Ureter (tissue), 1 donor: ENCODE measurements at regions not wholly inside any gene's neighbourhood (a gene's known extent, or its start where the extent isn't known, plus 50 kb on each side); places are given as distances from the start of the nearest gene placed in this dataset.

Experiments
- DNase-seq: peaks from one replicate; pipeline ENCODE4 v3.0.0-alpha.2; 2020; ENCODE audit warnings: low spot score
- donor health status: DM: yes; HTN: yes; CAD: no.

GRCh38 chr6:170019818-170020583 is 268.6 kb downstream of the ERMARD start:
- DNase-seq: no peak

DNA sequence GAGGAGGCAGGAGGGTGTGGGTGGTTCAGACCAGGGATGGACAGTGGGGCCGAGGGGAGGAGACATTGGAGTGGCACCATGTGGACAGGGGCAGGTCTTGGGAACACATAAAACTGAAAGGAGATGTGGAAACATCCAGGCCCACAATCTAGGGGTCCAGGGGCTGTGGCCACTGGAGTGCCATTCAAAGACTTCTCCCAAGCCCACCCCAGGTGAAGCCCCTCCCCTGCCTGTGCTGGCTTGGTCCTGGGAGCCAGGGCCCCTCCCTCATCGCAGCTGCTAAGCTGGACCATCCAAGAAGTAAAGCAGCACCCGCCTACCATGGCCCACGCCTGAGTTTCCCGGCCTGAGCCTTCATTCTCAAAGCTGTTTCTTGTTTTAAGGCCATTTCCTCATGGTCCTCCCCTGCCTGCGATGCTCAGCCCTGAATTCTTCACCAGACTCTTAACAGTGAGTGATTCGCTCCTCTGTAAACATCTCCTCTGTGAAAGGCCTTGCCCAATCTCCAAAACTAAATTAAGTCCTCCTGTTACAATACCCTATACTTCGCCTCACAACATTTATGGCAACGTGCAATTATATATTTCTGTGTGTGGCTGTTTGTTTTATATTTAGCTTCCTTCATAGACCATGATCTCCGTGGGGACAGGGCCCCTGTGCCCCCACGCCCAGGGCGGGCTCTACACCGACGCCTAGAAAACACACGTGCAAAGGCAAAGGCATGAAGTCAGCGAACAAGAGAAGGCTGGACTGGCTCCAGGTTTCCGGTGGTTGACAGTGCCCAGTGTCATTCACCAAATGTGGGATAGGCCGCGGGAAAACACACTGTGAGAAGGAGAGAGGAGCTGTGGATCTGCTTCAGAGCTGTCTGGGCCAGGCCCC is 267.8 kb downstream of the ERMARD start:
- no peak for DNase-seq

DNA sequence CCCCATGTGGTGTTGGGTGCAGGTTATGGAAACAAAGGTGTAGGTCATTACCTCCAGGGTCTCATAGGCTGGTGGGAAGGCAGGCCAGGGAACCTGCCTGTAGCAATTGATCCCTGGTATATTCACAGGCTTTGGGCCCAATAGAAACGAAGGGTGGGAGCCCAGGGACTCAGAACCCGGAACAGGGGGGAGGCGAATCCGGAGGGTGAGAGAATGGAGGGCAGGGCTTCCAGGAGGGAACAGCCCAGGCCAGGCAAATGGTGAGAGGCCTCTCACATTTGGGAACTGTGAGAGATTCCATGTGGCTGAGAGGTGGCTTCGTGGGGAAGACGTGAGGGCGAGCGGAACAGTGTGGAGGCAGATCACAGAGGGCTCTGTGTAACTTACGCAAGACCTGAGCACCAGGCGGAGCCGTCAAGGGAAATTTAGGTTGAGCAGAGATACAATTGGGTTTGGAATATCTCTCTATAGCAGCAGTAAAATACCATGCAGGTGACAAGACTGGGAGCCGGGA is 267.1 kb downstream of the ERMARD start:
- no peak for DNase-seq

DNA sequence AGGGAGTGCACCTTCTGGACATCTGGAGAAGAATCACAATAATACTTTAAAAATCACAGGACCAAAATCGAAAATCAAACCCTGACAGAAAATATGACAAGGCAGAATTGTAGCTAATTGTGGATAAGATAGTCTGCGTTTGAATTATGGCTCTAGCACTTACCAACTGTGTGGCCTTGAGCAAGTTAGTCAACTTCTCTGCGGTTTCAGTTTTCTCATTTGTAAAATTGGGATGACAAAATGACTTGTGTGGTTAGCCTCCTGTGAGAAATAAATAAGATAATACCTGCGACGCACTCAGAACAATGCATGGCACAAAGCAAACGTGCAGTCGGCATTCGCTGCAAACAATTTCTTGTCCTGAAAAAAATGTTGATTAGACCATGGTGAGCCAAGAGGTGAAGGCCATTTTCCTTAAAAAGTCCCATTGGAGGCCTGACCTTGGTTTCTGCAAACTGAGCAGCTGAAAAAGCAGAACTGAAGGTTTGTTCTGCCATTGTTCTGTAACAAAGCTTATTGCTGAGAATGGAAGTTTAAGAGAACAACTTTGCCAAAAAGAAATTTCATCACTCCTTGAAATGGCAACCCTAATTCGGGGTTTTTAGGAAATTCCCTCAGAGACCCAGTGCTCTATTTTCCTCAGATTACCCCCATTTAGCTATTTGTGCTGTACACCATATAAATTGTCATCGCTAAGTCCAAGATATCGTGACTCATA is 266.3 kb downstream of the ERMARD start:
- DNase-seq: no peak

DNA sequence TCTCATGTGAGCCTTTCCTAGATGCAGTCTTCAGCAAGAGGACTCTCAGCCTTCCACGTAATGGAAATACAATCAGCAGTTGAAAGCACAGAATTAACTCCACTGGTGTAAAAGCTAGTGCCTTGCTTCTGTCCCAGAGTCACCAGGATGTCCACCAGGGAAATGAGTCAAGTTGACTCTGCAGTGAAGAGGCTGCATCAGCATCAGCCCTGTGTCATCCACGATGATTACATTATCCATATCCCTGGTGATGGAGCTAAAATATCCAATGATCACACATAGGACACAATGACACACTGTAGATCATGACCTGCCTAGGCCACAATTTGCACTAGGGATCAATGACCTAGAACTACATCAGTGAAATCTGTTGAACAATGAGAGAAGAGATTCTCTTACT is 262.4 kb downstream of the ERMARD start:
- DNase-seq: peak; percentile 17

DNA sequence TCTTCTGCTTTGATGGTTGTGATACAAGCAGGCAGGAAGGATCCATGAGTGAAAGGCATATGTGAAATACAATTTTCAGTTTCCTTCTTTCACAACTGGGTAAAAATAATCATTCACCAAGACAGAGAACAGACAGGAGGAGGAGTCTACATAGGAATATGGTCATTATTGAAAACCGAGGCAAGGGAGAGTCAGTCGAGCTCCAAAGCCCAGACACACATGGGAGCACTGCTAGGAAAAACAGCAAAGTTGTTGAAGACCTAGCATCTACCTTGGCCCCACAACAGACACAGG is 260.6 kb downstream of the ERMARD start:
- no peak for DNase-seq

- peak; percentile 63 for DNase-seq
These were observed 260.0 kb downstream of the ERMARD start for GRCh38 chr6:170011204-170012036.

- DNase-seq: peak; percentile 32
These were observed 259.3 kb downstream of the ERMARD start for GRCh38 chr6:170010665-170011203.

- DNase-seq: peak; percentile 24
These were observed 256.9 kb downstream of the ERMARD start for GRCh38 chr6:170008294-170008785.

GRCh38 chr6:170007468-170008293 is 256.3 kb downstream of the ERMARD start:
- DNase-seq: peak; percentile 25

- DNase-seq: peak; percentile 35
These were observed 255.6 kb downstream of the ERMARD start for GRCh38 chr6:170006900-170007467.

GRCh38 chr6:170006071-170006899 is 254.9 kb downstream of the ERMARD start:
- peak; percentile 8 for DNase-seq

DNA sequence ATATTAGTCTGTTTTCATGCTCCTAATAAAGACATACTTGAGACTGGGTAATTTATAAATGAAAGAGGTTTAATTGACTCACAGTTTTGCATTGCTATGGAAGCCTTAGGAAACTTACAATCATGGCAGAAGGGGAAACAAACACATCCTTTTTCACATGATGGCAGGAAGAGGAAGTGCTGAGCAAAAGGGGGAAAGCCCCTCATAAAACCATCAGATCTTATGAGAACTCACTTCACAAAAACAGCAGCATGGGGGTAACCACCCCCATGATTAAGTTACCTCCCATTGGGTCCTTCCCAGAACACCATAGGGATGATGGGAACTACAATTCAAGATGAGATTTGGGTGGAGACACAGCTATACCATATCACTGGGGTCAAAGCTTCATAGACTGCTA is 254.2 kb downstream of the ERMARD start:
- DNase-seq: no peak

DNA sequence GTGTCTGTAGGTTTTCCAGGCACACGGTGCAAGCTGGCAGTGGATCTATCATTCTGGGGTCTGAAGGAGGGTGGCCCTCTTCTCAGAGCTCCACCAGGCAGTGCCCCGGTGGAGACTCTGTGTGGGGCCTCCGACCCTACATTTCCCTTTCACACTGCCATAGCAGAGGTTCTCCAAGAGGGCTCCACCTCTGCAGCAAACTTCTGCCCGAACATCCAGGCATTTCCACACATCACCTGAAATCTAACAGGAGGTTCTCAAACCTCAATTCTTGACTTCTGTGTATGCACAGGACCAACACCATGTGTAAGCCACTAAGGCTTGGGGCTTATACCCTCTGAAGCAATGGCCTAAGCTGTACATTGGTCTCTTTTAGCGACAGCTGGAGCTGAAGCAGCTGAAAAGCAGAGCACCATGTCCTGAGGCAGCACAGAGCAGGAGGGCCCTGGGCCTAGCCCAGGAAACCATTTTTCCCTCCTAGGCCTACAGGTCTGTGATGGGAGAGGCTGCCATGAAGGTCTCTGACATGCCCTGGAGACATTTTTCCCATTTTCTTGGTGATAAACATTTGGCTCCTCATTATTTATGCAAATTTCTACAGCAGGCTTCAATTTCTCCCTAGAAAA is 253.3 kb downstream of the ERMARD start:
- DNase-seq: peak; percentile 19

GRCh38 chr6:170003451-170004160 is 252.2 kb downstream of the ERMARD start:
- DNase-seq: no peak

DNA sequence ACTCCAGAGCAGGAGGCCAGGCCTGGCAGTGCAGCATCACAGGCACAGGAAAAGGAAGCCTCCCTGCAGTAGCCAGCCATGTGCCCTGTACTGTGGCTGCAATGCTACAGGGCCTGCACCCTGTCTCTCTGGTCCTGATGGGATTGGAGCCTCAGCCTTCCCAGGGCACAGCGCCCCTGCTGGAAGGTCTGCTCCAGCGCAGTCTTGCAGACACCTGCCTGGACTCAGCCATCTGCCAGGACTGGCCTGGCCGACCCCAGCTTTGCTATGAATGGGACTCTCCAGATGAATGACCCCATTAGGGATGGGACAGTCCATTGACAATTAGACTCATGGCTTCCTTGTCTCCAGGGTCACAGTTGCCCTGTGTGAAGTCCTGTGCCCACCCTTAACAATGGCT is 251.6 kb downstream of the ERMARD start:
- DNase-seq: peak; percentile 19

DNA sequence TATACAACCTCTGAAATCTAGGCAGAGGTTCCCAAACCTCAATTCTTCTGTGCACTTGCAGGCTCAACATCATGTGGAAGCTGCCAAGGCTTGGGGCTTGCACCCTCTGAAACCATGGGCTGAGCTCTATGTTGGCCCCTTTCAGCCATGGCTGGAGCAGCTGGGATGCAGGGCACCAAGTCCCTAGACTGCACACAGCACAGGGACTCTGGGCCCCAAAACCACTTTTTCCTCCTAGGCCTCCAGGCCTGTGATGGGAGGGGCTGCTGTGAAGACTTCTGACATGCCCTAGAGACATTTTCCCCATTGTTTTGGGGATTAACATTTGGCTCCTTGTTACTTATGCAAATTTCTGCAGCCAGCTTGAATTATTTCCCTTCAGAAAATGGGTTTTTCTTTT is 250.4 kb downstream of the ERMARD start:
- DNase-seq: peak; percentile 1
